H9 (cell line): ENCODE measurements at regions not wholly inside any gene's neighbourhood (a gene's known extent, or its start where the extent isn't known, plus 50 kb on each side); places are given as distances from the start of the nearest gene placed in this dataset.

Source experiments
- DNase-seq: peaks from one replicate; pipeline ENCODE4 v3.0.0-alpha.2; 2017
- H2AFZ ChIP-seq: one replicate; pipeline ENCODE4 v1.6.1; 2013; ENCODE audit warnings: mild to moderate bottlenecking, low read length, control low read depth, moderate library complexity
- H2AK5ac ChIP-seq: 2 replicates; pipeline ENCODE4 v1.6.1; 2013; ENCODE audit warnings: low read length, control low read depth, mixed read lengths; ENCODE audit not compliant: insufficient read length
- H2BK120ac ChIP-seq: one replicate; pipeline ENCODE4 v1.6.1; 2013; ENCODE audit warnings: low read depth, mild to moderate bottlenecking, low read length, control low read depth, inconsistent platforms; ENCODE audit not compliant: poor library complexity, severe bottlenecking
- H2BK12ac ChIP-seq: 2 replicates; pipeline ENCODE4 v1.6.1; 2013; ENCODE audit warnings: low read length, control low read depth, mixed read lengths, low read depth; ENCODE audit not compliant: insufficient read length
- H2BK15ac ChIP-seq: 2 replicates; pipeline ENCODE4 v1.6.1; 2013; ENCODE audit warnings: low read depth, low read length, control low read depth
- H2BK20ac ChIP-seq: one replicate; pipeline ENCODE4 v1.6.1; 2013; ENCODE audit warnings: low read depth, mild to moderate bottlenecking, low read length, control low read depth, inconsistent platforms; ENCODE audit not compliant: poor library complexity, severe bottlenecking
- H2BK5ac ChIP-seq: 2 replicates; pipeline ENCODE4 v1.6.1; 2013; ENCODE audit warnings: low read length, control low read depth, mixed read lengths; ENCODE audit not compliant: insufficient read length
- H3K14ac ChIP-seq: 2 replicates; pipeline ENCODE4 v1.6.1; 2013; ENCODE audit warnings: low read length, control low read depth; ENCODE audit not compliant: insufficient read depth
- H3K18ac ChIP-seq: 2 replicates; pipeline ENCODE4 v1.6.1; 2013; ENCODE audit warnings: low read depth, mild to moderate bottlenecking, mixed read lengths, low read length, control low read depth; ENCODE audit not compliant: insufficient read length
- H3K23ac ChIP-seq: 2 replicates; pipeline ENCODE4 v1.6.1; 2013; ENCODE audit warnings: low read length, control low read depth, mixed read lengths, low read depth; ENCODE audit not compliant: insufficient read length
- H3K23me2 ChIP-seq: 2 replicates; pipeline ENCODE4 v1.6.1; 2013; ENCODE audit warnings: low read depth, mild to moderate bottlenecking, mixed read lengths, low read length, control low read depth; ENCODE audit not compliant: insufficient read length, poor library complexity, severe bottlenecking
- H3K27ac ChIP-seq: 2 replicates; pipeline ENCODE4 v1.5.1; 2013; ENCODE audit warnings: low read length, control low read depth, mixed read lengths, low read depth; ENCODE audit not compliant: insufficient read length
- H3K27me3 ChIP-seq: 2 replicates; pipeline ENCODE4 v1.6.1; 2013; ENCODE audit warnings: low read length, control low read depth, inconsistent platforms; ENCODE audit not compliant: insufficient read depth
- H3K4ac ChIP-seq: 2 replicates; pipeline ENCODE4 v1.6.1; 2013; ENCODE audit warnings: low read depth, mild to moderate bottlenecking, control low read depth, inconsistent platforms, low read length, moderate library complexity
- H3K4me1 ChIP-seq: 2 replicates; pipeline ENCODE4 v1.6.1; 2013; ENCODE audit warnings: low read length, control low read depth, inconsistent platforms; ENCODE audit not compliant: insufficient read depth
- H3K4me2 ChIP-seq: 2 replicates; pipeline ENCODE4 v1.6.1; 2013; ENCODE audit warnings: low read length, control low read depth, mixed read lengths; ENCODE audit not compliant: insufficient read length, insufficient read depth
- H3K56ac ChIP-seq: 2 replicates; pipeline ENCODE4 v1.6.1; 2013; ENCODE audit warnings: low read depth, mild to moderate bottlenecking, mixed read lengths, low read length, control low read depth; ENCODE audit not compliant: insufficient read length
- H3K79me1 ChIP-seq: 2 replicates; pipeline ENCODE4 v1.6.1; 2013; ENCODE audit warnings: low read depth, mild to moderate bottlenecking, moderate library complexity, low read length, control low read depth, inconsistent platforms; ENCODE audit not compliant: insufficient read depth, poor library complexity, severe bottlenecking
- H3K79me2 ChIP-seq: 2 replicates; pipeline ENCODE4 v1.6.1; 2013; ENCODE audit warnings: low read length, control low read depth, inconsistent platforms; ENCODE audit not compliant: insufficient read depth
- H3K9ac ChIP-seq: 2 replicates; pipeline ENCODE4 v1.6.1; 2013; ENCODE audit warnings: low read length, control low read depth, mixed read lengths; ENCODE audit not compliant: insufficient read length; ENCODE audit errors: extremely low read depth
- H3K9me3 ChIP-seq: one replicate; pipeline ENCODE4 v1.6.1; 2013; ENCODE audit warnings: low read depth, low read length, inconsistent platforms; ENCODE audit not compliant: control insufficient read depth
- H3T11ph ChIP-seq: one replicate; pipeline ENCODE4 v1.6.1; 2013; ENCODE audit warnings: mild to moderate bottlenecking, low read length, control low read depth, inconsistent platforms
- H4K20me1 ChIP-seq: one replicate; pipeline ENCODE4 v1.6.1; 2013; ENCODE audit not compliant: control insufficient read depth, insufficient read length, insufficient read depth
- H4K5ac ChIP-seq: 2 replicates; pipeline ENCODE4 v1.6.1; 2013; ENCODE audit warnings: low read depth, mild to moderate bottlenecking, mixed read lengths, low read length, control low read depth; ENCODE audit not compliant: insufficient read length
- H4K8ac ChIP-seq: replicated peaks from 2 replicates; pipeline ENCODE4 v1.6.1; 2013; ENCODE audit warnings: low read length, control low read depth, mixed read lengths, low read depth; ENCODE audit not compliant: insufficient read length
- H4K91ac ChIP-seq: 2 replicates; pipeline ENCODE4 v1.6.1; 2013; ENCODE audit warnings: low read depth, mild to moderate bottlenecking, moderate library complexity, mixed read lengths, low read length, control low read depth; ENCODE audit not compliant: insufficient read length
- H3K27ac Mint-ChIP-seq, 3 experiments: 2 replicates in 2 of 3; 3 replicates in 1 of 3; pipeline ENCODE4 v1.8.0; 2020 to 2021; ENCODE audit warnings: mixed read lengths in 3 of 3, mild to moderate bottlenecking in 1 of 3, moderate library complexity in 1 of 3
- H3K27me3 Mint-ChIP-seq: 2 replicates; pipeline ENCODE4 v1.8.0; 2021; ENCODE audit warnings: low read depth, mild to moderate bottlenecking, moderate library complexity, mixed read lengths
- H3K36me3 Mint-ChIP-seq, 3 experiments: 2 replicates in 2 of 3; 3 replicates in 1 of 3; pipeline ENCODE4 v1.8.0; 2020 to 2021; ENCODE audit warnings: low read depth in 3 of 3, mixed read lengths in 3 of 3; ENCODE audit not compliant: insufficient read depth in 1 of 3
- H3K4me1 Mint-ChIP-seq, 2 experiments: 2 replicates each; pipeline ENCODE4 v1.8.0; 2020; ENCODE audit warnings: mixed read lengths in 2 of 2
- H3K4me3 Mint-ChIP-seq, 2 experiments: 2 replicates in 1 of 2; 3 replicates in 1 of 2; pipeline ENCODE4 v1.8.0; 2020 to 2021; ENCODE audit warnings: mild to moderate bottlenecking in 2 of 2, mixed read lengths in 2 of 2, moderate library complexity in 1 of 2
- H3K9me3 Mint-ChIP-seq, 2 experiments: 2 replicates in 1 of 2; 3 replicates in 1 of 2; pipeline ENCODE4 v1.8.0; 2020; ENCODE audit warnings: mild to moderate bottlenecking in 2 of 2, mixed read lengths in 2 of 2, moderate library complexity in 1 of 2
- WGBS: extraction: QIAGEN DNeasy Blood & Tissue Kit; methylation state at CpG from one replicate; pipeline ENCODE4 v1.1.7; 2013; ENCODE audit warnings: missing lambda C conversion rate, low lambda C conversion rate, mixed read lengths; ENCODE audit not compliant: insufficient read length; ENCODE audit errors: extremely low coverage; 5-methylcytosine and 5-hydroxymethylcytosine counted together
- TF ChIP-seq, protein P1 (sequence below): fragments of 200-600 bp; sonication (generic); conservative IDR thresholded peaks from 3 replicates; pipeline ENCODE4 v1.8.0; 2021; ENCODE audit warnings: antibody characterized with exemption, mild to moderate bottlenecking

DNA sequence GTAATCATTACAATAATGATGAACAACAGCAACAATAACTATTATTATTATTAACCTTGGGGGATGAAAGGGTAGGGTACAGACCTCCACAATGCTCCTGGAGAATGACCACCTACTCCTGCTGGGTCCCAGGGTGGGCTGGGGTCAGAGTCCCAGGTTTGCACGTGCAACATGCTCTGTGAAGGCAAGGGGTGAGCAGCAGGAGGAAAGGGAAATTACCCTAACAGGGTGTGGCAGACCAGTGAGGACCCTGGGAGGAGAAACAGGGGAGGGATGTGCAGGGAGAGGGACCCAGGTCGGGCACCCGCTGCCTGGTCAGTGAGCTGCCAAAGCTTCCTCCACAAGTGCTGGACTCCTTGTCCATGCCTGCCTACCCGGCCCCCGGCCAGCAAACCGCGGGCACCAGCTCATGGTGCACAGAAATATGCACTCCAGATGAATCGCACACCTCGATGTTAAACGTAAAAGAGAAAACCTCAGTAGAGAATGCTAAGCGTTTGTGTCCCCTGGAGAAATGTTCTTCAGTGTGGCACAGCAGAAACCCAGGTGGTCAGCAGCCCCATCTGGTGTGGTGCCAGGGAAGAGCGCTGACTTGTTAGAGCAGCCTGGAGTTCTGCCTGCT is 767.1 kb downstream of the KCNJ18 start:
- Histone ChIP-seq H2BK12ac (no peak overlapping the region), H2AK5ac (no peak overlapping the region), H3K18ac (no peak overlapping the region), H3T11ph (no peak overlapping the region), H2AFZ (no peak overlapping the region), H4K5ac (no peak overlapping the region), H3K27me3 (no peaks in the 10 kb centered on the region), H3K27ac (no peak overlapping the region), H3K79me1 (no peaks in the 10 kb centered on the region), H3K79me2 (no peaks in the 10 kb centered on the region), H3K4me1 (no peaks in the 10 kb centered on the region), H3K23me2 (no peaks in the 10 kb centered on the region), H4K91ac (no peak overlapping the region), H2BK20ac (no peak overlapping the region), H3K23ac (no peak overlapping the region), H3K9ac (no peak overlapping the region), H4K8ac (no peak overlapping the region), H4K20me1 (no peaks in the 10 kb centered on the region), H3K14ac (no peak overlapping the region), H3K9me3 (peaks cover 88% of the 10 kb centered on the region), H2BK5ac (no peak overlapping the region), H2BK15ac (no peak overlapping the region), H3K56ac (no peak overlapping the region), H3K4ac (no peak overlapping the region), H3K4me2 (no peak overlapping the region), H2BK120ac (no peak overlapping the region)
- Mint-ChIP-seq H3K4me1 (no peaks in the 10 kb centered on the region), H3K4me3 (no peak overlapping the region), H3K9me3 (peaks cover 90 to 95% of the 10 kb centered on the region in 2 experiments), H3K36me3 (peaks cover 15 to 42% (median 23%) of the 10 kb centered on the region in 3 experiments), H3K27me3 (peaks cover 1% of the 10 kb centered on the region), H3K27ac (no peak overlapping the region)
- no peak for DNase-seq
- WGBS, result no CpG with 5 or more reads among the region's 12 CpGs
- TF ChIP-seq, protein P1, sequence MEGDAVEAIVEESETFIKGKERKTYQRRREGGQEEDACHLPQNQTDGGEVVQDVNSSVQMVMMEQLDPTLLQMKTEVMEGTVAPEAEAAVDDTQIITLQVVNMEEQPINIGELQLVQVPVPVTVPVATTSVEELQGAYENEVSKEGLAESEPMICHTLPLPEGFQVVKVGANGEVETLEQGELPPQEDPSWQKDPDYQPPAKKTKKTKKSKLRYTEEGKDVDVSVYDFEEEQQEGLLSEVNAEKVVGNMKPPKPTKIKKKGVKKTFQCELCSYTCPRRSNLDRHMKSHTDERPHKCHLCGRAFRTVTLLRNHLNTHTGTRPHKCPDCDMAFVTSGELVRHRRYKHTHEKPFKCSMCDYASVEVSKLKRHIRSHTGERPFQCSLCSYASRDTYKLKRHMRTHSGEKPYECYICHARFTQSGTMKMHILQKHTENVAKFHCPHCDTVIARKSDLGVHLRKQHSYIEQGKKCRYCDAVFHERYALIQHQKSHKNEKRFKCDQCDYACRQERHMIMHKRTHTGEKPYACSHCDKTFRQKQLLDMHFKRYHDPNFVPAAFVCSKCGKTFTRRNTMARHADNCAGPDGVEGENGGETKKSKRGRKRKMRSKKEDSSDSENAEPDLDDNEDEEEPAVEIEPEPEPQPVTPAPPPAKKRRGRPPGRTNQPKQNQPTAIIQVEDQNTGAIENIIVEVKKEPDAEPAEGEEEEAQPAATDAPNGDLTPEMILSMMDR, result no peak
